ENCODE measurements at regions not wholly inside any gene's neighbourhood (a gene's known extent, or its start where the extent isn't known, plus 50 kb on each side); places are given as distances from the start of the nearest gene placed in this dataset.

DNA sequence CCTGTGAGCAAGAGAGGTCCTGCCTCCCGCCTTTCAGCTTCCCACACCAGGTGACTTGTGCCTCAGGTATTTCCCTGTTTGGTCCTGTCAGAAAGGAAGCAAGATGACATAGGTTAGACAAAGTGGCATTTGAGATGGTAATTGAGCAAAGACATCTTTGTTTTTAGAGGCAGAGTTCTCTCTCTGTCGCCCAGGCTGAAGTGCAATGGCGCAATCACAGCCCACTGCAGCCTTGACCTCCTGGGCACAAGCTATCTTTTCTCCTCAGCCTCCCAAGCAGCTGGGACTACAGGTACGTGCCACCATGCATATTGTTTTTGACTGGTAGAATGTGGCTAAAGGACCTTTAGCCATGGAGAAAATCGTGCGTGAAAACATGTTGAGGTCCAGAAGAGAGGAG lies 339.1 kb downstream of the FGF9 start:
- H3K27ac ChIP-seq = no peak overlapping the region
- H3K9me3 ChIP-seq = no peaks in the 10 kb centered on the region
- H3K4me3 ChIP-seq = no peak overlapping the region
- H3K4me1 ChIP-seq = no peaks in the 10 kb centered on the region
- no peak for DNase-seq
- no peaks in the 10 kb centered on the region for H3K36me3 ChIP-seq
- in situ Hi-C loops (cut with MboI; ENCODE audit: low sequenced_read_pairs in 4 of 4) (no loop called here), intact Hi-C loops (cut with DNase I; ENCODE audit: low total_unique reads) (no loop called here)
- no peaks in the 10 kb centered on the region for H3K27me3 ChIP-seq
- TF ChIP-seq POLR2A (IDR thresholded peaks at IDR 0.05) = no peak
- TF ChIP-seq, protein P1, sequence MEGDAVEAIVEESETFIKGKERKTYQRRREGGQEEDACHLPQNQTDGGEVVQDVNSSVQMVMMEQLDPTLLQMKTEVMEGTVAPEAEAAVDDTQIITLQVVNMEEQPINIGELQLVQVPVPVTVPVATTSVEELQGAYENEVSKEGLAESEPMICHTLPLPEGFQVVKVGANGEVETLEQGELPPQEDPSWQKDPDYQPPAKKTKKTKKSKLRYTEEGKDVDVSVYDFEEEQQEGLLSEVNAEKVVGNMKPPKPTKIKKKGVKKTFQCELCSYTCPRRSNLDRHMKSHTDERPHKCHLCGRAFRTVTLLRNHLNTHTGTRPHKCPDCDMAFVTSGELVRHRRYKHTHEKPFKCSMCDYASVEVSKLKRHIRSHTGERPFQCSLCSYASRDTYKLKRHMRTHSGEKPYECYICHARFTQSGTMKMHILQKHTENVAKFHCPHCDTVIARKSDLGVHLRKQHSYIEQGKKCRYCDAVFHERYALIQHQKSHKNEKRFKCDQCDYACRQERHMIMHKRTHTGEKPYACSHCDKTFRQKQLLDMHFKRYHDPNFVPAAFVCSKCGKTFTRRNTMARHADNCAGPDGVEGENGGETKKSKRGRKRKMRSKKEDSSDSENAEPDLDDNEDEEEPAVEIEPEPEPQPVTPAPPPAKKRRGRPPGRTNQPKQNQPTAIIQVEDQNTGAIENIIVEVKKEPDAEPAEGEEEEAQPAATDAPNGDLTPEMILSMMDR (IDR thresholded peaks at IDR 0.05 in 4 of 5, conservative IDR thresholded peaks at IDR 0.05 in 1 of 5) = no peak
- ATAC-seq = no peak

DNA sequence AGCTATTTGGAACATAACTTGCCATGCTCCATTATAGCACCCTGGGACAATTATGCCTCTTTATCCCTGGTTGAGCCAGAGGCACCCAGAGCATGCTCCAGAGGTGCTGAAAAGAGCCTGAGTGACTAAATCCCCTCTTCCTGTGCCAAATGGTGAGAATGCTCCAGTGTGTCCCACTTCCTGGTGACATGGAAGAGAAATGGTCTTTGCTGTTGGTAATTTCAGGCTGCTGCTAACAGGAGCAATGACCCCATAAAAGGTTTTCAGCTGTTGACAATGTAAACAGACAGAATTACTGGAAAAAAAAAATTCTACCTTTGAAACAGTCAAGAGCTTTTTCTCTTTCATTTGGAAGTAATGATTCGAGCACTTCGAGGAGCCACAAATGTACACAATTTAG lies 341.8 kb downstream of the FGF9 start:
- no peaks in the 10 kb centered on the region for H3K36me3 ChIP-seq
- ATAC-seq (no peak), DNase-seq (no peak)
- H3K27ac ChIP-seq = no peak overlapping the region
- H3K4me3 ChIP-seq = no peak overlapping the region
- H3K9me3 ChIP-seq = no peaks in the 10 kb centered on the region
- no peak for TF ChIP-seq POLR2A (IDR thresholded peaks at IDR 0.05)
- TF ChIP-seq, protein P1 (IDR thresholded peaks at IDR 0.05 in 4 of 5, conservative IDR thresholded peaks at IDR 0.05 in 1 of 5) = no peak
- in situ Hi-C loops (cut with MboI; ENCODE audit: low sequenced_read_pairs in 4 of 4) = no loop called here
- H3K27me3 ChIP-seq = no peaks in the 10 kb centered on the region
- no peaks in the 10 kb centered on the region for H3K4me1 ChIP-seq
- intact Hi-C loops (cut with DNase I; ENCODE audit: low total_unique reads) = no loop called here

DNA sequence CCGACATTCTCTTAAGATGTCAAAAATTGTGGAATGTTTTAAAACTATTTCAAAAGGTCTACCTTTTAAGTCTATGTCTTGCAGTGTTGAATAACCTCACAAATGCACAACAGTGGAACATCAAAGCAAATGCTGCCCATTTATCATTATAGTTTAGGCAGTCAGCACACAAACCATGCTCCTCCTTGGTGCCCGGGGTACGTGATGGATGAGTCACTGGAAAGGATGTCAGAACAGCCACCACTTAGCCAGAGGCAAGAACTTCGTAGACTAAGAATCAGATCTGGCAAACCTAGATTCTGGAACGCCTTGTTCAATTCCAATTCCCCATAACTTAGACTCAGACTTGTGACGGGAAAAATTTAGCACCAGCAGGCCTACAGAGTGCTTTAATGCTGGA lies 343.6 kb downstream of the FGF9 start:
- in situ Hi-C loops (cut with MboI; ENCODE audit: low sequenced_read_pairs in 4 of 4) (no loop called here), intact Hi-C loops (cut with DNase I; ENCODE audit: low total_unique reads) (no loop called here)
- ATAC-seq = no peak
- H3K27ac ChIP-seq = no peak overlapping the region
- DNase-seq = no peak
- H3K36me3 ChIP-seq = no peaks in the 10 kb centered on the region
- no peaks in the 10 kb centered on the region for H3K27me3 ChIP-seq
- H3K4me1 ChIP-seq = no peaks in the 10 kb centered on the region
- no peak for TF ChIP-seq POLR2A (IDR thresholded peaks at IDR 0.05)
- TF ChIP-seq, protein P1 (IDR thresholded peaks at IDR 0.05 in 4 of 5, conservative IDR thresholded peaks at IDR 0.05 in 1 of 5) = no peak
- no peaks in the 10 kb centered on the region for H3K9me3 ChIP-seq
- no peak overlapping the region for H3K4me3 ChIP-seq

DNA sequence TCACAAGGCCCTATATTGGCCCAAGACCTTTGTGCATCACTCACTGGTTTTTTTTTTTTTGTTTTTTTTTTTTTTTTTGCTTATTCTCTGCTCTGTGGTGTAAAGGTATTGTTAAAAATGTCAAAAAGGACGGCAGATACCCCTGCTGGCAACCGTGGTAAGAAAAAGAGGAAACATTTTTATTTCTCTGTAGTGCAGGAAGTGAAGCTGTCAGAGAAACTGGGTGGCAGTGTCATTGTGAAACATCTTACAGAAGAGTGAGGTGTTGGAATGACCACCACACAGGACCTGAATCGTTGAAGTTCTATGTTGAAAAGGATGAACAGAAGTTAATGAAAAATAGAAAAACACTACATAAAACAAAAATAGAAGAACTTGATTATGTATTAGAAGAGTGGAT lies 346.4 kb downstream of the FGF9 start:
- H3K4me1 ChIP-seq = no peaks in the 10 kb centered on the region
- H3K36me3 ChIP-seq = no peaks in the 10 kb centered on the region
- DNase-seq = no peak
- no peaks in the 10 kb centered on the region for H3K27me3 ChIP-seq
- H3K27ac ChIP-seq = no peak overlapping the region
- intact Hi-C loops (cut with DNase I; ENCODE audit: low total_unique reads) = no loop called here
- in situ Hi-C loops (cut with MboI; ENCODE audit: low sequenced_read_pairs in 4 of 4) = no loop called here
- no peaks in the 10 kb centered on the region for H3K9me3 ChIP-seq
- no peak overlapping the region for H3K4me3 ChIP-seq
- ATAC-seq = no peak
- no peak for TF ChIP-seq POLR2A (IDR thresholded peaks at IDR 0.05)
- TF ChIP-seq, protein P1 (IDR thresholded peaks at IDR 0.05 in 4 of 5, conservative IDR thresholded peaks at IDR 0.05 in 1 of 5) = no peak

DNA sequence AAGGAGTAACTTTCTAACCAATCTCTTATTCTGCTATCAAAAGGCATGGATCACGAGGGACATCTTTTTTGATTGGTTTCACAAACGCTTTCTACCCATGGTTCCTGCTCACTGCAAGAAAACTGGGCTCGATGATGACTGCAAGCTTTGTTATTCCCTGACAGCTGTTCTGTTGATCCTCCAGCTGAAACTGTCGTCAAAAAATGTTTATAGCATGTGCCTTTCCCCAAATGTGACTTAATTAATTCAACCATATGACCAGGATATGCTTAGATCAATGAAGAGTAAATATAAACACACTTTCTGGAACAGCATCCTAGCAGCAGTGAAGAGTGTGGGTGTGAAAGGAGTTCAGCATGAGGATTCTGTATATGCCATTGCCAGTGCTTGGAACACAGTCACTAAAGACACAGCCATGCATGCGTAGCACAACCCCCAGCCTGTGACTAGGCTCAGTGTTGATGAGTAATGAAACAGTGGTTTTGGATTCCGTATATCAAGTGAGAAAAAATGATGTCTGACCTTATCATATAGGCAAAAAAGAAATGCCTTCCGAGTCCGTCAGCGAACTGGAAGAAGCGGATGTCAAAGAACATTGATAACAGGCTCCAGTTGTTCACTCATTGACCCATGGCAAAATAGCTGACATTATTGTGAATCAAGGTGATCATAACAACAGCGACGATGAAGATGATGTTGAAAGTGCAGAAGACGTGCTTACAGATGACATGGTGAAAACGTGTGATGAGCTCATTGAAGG lies 347.4 kb downstream of the FGF9 start:
- no peaks in the 10 kb centered on the region for H3K27me3 ChIP-seq
- ATAC-seq = no peak
- no peak overlapping the region for H3K27ac ChIP-seq
- in situ Hi-C loops (cut with MboI; ENCODE audit: low sequenced_read_pairs in 4 of 4) = no loop called here
- no peak for DNase-seq
- intact Hi-C loops (cut with DNase I; ENCODE audit: low total_unique reads) = no loop called here
- no peaks in the 10 kb centered on the region for H3K36me3 ChIP-seq
- H3K4me1 ChIP-seq = no peaks in the 10 kb centered on the region
- H3K9me3 ChIP-seq = no peaks in the 10 kb centered on the region
- no peak for TF ChIP-seq POLR2A (IDR thresholded peaks at IDR 0.05)
- TF ChIP-seq, protein P1 (IDR thresholded peaks at IDR 0.05 in 4 of 5, conservative IDR thresholded peaks at IDR 0.05 in 1 of 5) = no peak
- no peak overlapping the region for H3K4me3 ChIP-seq

Measured in gastrocnemius medialis (tissue), 4 donors.